Mucosa of descending colon (tissue), 3 donors: ENCODE measurements at regions not wholly inside any gene's neighbourhood (a gene's known extent, or its start where the extent isn't known, plus 50 kb on each side); places are given as distances from the start of the nearest gene placed in this dataset.

Experiments used
- ATAC-seq: fragments of 200-7000 bp; cut with Tn5 transposase; one replicate; pipeline ENCODE4 v1.9.1; 2020; ENCODE audit warnings: mild to moderate bottlenecking, moderate library complexity
- DNase-seq, 3 donors: peaks; one replicate each; pipeline ENCODE4 v3.0.0-alpha.2; 2020
- H3K36me3 ChIP-seq: fragments of 200-600 bp; one replicate; pipeline ENCODE4 v1.8.0; 2021; ENCODE audit warnings: low read depth, mild to moderate bottlenecking
- H3K4me1 ChIP-seq: fragments of 200-600 bp; one replicate; pipeline ENCODE4 v1.8.0; 2021; ENCODE audit warnings: low read depth, mild to moderate bottlenecking
- H3K4me3 ChIP-seq: fragments of 200-600 bp; one replicate; pipeline ENCODE4 v1.8.0; 2021; ENCODE audit warnings: mild to moderate bottlenecking
- H3K9me3 ChIP-seq: fragments of 200-600 bp; one replicate; pipeline ENCODE4 v1.8.0; 2021; ENCODE audit warnings: mild to moderate bottlenecking
- CTCF ChIP-seq: fragments of 200-600 bp; IDR thresholded peaks from one replicate; pipeline ENCODE4 v1.8.0; 2022; ENCODE audit warnings: antibody characterized with exemption, mild to moderate bottlenecking
- intact Hi-C, 2 donors: fragments of 100-400 bp; cut with DNase I in 1 of 2; cut with micrococcal nuclease in 1 of 2; formaldehyde crosslinking; loops; one replicate each; pipeline versions ENCODE4 v1.11.0 to v1.11.1; 2022; cut with DNase I, micrococcal nuclease
- donor health status: DM: no; HTN: no; CAD: no; lungs with moderate emphysema.
- donor health status: DM: no; HTN: no; CAD: no.
- donor health status: DM: no; HTN: yes; CAD: no.

GRCh38 chr4:52372747-52373146 lies 286.4 kb downstream of the USP46 start:
- no peak for TF ChIP-seq CTCF

GRCh38 chr4:52373650-52374049 lies 285.5 kb downstream of the USP46 start:
- H3K4me1 ChIP-seq, result no peaks in the 10 kb centered on the region
- ATAC-seq (no peak), DNase-seq (no peak)
- no peak for TF ChIP-seq CTCF
- H3K4me3 ChIP-seq, result no peak overlapping the region
- intact Hi-C loops, result loop anchor here (10.0 kb wide), 1 partner anchor 611 kb away; no protein-coding TSS in a partner anchor
- no peaks in the 10 kb centered on the region for H3K36me3 ChIP-seq
- no peaks in the 10 kb centered on the region for H3K9me3 ChIP-seq

More at GRCh38 chr4:52372747-52373146, 286.4 kb downstream of the USP46 start:
- intact Hi-C loops, result loop anchor here (10.0 kb wide), 1 partner anchor 612 kb away; no protein-coding TSS in a partner anchor
- no peaks in the 10 kb centered on the region for H3K4me1 ChIP-seq
- no peak overlapping the region for H3K4me3 ChIP-seq
- H3K9me3 ChIP-seq, result no peaks in the 10 kb centered on the region
- DNase-seq, result no peak
- H3K36me3 ChIP-seq, result no peaks in the 10 kb centered on the region
- ATAC-seq, result no peak

- no peak for ATAC-seq
- no peak for TF ChIP-seq CTCF
- Histone ChIP-seq H3K9me3 (no peaks in the 10 kb centered on the region), H3K36me3 (no peaks in the 10 kb centered on the region), H3K4me1 (no peaks in the 10 kb centered on the region), H3K4me3 (no peak overlapping the region)
- DNase-seq, result no peak
- intact Hi-C loops, result loop anchor here (10.0 kb wide), 1 partner anchor 610 kb away; no protein-coding TSS in a partner anchor
Observed at GRCh38 chr4:52374877-52375276, 284.2 kb downstream of the USP46 start.

- Histone ChIP-seq H3K36me3 (no peaks in the 10 kb centered on the region), H3K4me1 (no peaks in the 10 kb centered on the region), H3K4me3 (no peak overlapping the region), H3K9me3 (no peaks in the 10 kb centered on the region)
- ATAC-seq (no peak), DNase-seq (peak in 1 of 3 donors; percentile 64)
- no peak for TF ChIP-seq CTCF
- intact Hi-C loops, result loop anchor here (10.0 kb wide), 1 partner anchor 609 kb away; no protein-coding TSS in a partner anchor
Observed at GRCh38 chr4:52376132-52376704, 282.9 kb downstream of the USP46 start.

GRCh38 chr4:52377563-52377962 lies 281.5 kb downstream of the USP46 start:
- no peaks in the 10 kb centered on the region for H3K4me1 ChIP-seq
- DNase-seq, result no peak
- TF ChIP-seq CTCF, result no peak
- H3K9me3 ChIP-seq, result no peaks in the 10 kb centered on the region
- H3K36me3 ChIP-seq, result no peaks in the 10 kb centered on the region
- no peak overlapping the region for H3K4me3 ChIP-seq
- intact Hi-C loops, result loop anchor here (10.0 kb wide), 1 partner anchor 607 kb away; no protein-coding TSS in a partner anchor
- no peak for ATAC-seq
